ENCODE measurements at regions not wholly inside any gene's neighbourhood (a gene's known extent, or its start where the extent isn't known, plus 50 kb on each side); places are given as distances from the start of the nearest gene placed in this dataset.
"Not testable (repeated sequence)": the region's sequence is repeated elsewhere in the genome, so short reads cannot be mapped to it uniquely, and the experiment has no call there.

- no peak for DNase-seq (ENCODE audit: low spot score)
These were observed 1232.5 kb upstream of the SEL1L start for GRCh38 chr14:82766123-82766522.

GRCh38 chr14:82766996-82767395 is 1233.3 kb upstream of the SEL1L start:
- ATAC-seq: no peak

More at GRCh38 chr14:82766123-82766522, 1232.5 kb upstream of the SEL1L start:
- no peak for ATAC-seq

DNA sequence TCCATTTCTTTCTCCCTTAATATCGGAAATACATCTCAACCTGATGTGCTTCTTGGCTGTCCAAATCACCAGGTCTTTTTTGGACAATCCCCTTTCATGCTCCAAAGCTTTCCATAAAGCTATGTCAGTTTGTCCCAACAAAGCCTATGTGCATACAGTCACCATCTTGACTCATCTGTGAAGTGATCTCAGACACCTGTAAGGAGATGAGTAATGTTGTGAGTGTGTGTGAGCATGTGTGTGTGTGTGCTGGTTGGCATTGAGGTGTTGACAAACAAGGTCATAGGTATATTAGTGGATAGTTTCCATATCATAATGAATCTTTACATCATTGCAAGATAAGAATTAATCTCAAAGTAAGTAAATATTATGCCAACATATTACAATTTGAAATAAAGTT is 1243.3 kb upstream of the SEL1L start:
- DNase-seq (ENCODE audit: low spot score): no peak
- no peak for ATAC-seq

More at GRCh38 chr14:82766996-82767395, 1233.3 kb upstream of the SEL1L start:
- DNase-seq (ENCODE audit: low spot score): no peak

DNA sequence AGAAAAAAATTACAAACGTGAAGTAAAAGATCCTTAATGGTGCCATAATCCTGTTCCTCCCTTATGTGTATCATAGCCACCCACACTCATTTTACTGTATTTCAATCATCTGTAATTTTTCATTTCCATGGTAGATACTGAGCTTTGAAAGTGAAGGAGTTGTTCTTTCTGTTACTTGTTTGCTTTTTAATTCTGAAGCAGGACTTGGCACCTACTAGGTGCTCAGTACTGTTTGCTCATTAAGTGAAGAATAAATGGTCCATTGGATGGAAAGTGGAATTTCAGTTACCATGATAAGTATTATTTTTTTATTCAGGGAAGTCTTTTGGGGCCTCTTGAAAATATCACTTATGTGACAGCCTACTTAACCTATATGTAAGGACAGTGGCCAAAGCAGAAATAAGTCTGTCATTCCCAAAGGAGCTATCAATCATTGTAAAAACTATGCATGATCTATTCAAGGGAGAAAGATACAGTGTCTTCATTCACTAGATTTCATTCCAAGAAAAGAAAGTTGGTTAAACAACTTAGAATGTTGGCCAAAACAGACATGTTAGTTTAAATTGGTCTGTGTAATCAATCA is 1244.4 kb upstream of the SEL1L start:
- ATAC-seq (no peak), DNase-seq (ENCODE audit: low spot score) (no peak)

GRCh38 chr14:82778601-82779000 is 1244.9 kb upstream of the SEL1L start:
- no peak for ATAC-seq
- DNase-seq (ENCODE audit: low spot score): no peak

GRCh38 chr14:82779301-82779700 is 1245.6 kb upstream of the SEL1L start:
- ATAC-seq: no peak
- no peak for DNase-seq (ENCODE audit: low spot score)

DNA sequence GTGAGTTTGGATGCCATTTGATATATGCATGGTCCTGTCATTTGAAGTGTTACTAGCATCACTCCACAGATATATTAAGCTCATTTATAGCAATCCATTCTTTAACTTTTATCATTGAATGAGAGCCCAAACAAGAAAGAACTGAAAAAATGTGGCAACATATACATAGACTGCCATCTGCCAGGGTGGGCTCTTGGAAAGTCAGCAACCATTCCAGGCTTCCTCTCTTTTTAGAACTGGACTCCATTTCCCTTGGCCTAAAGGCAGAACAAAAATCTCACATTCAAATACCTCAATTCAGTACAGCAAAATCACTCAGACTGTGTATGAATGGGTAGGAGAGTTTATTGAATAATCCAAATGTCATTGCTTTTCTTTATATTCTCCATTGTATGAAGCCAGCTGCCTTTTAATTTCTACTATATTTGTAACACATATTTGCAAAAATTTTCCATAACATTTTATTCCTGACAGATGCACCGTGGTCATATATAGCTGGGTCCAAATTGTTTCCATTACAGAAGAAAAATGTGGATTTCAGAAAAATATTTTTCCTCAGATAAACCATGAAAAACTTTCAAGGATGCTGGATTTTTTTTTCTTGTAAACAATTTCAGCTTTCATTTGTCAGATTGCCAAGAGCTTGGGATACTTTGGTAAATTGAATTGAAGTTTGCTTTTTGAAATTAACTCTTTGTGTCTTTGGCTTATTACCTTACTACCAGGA is 1252.3 kb upstream of the SEL1L start:
- ATAC-seq (no peak), DNase-seq (ENCODE audit: low spot score) (no peak)

DNA sequence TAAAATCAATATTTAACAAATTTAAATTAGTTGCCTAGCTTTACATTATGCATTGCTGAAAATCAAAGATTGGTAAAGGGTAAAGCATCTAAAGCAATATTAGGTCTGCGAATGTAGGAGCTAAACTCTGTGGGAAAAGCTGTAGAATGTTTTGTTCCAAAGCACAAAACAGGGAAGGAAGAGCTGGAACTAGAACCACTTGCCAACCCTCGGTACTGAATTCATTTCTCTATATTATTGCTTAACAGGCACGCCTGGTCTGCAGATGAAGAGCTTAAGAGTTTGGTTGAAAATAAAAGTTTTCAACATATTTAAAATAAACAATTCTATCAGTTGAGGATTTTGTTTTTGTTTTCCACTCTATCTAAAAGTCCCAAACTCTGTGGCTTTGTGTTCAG is 1252.8 kb upstream of the SEL1L start:
- ATAC-seq (no peak), DNase-seq (ENCODE audit: low spot score) (no peak)

DNA sequence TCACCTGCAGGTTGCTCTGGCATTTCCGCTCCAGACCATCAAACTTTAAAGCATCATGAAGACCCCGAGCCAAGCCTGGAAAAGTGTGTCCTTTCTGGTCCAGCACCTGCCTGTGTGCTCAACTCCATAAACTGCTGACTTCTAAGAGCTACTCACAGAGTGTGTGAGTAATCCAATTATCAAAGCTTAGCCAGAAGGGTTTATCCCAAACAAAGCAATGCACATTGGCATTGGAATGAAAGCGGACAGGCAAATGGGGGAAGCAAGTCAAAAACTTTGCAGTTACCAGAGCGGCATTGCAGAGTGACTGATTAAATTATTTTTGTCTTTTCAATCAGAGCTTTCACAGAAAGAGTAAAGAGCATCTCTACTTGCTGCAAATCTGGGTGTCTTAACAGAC is 1262.4 kb upstream of the SEL1L start:
- ATAC-seq (no peak), DNase-seq (ENCODE audit: low spot score) (no peak)

GRCh38 chr14:82798276-82798675 is 1264.6 kb upstream of the SEL1L start:
- ATAC-seq (no peak), DNase-seq (ENCODE audit: low spot score) (no peak)

- DNase-seq (ENCODE audit: low spot score) (no peak), ATAC-seq (no peak)
These were observed 1272.5 kb upstream of the SEL1L start for GRCh38 chr14:82805892-82806825.

- no peak for ATAC-seq
- DNase-seq (ENCODE audit: low spot score): no peak
These were observed 1277.6 kb upstream of the SEL1L start for GRCh38 chr14:82811246-82811645.

DNA sequence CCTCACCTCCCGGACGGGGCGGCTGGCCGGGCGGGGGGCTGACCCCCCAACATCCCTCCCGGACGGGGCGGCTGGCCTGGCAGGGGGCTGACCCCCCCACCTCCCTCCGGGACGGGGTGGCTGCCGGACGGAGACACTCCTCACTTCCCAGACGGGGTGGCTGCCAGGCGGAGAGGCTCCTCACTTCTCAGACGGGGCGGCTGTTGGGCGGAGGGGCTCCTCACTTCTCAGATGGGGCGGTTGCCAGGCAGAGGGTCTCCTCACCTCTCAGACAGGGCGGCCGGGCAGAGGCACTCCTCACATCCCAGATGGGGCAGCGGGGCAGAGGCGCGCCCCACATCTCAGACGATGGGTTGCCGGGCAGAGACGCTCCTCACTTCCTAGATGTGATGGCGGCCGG is 1280.7 kb upstream of the SEL1L start:
- not testable (repeated sequence) for DNase-seq (ENCODE audit: low spot score); ATAC-seq

GRCh38 chr14:82830596-82830995 is 1296.9 kb upstream of the SEL1L start:
- ATAC-seq (no peak), DNase-seq (ENCODE audit: low spot score) (no peak)

- no peak for ATAC-seq
These were observed 1302.8 kb upstream of the SEL1L start for GRCh38 chr14:82836256-82836950.

DNA sequence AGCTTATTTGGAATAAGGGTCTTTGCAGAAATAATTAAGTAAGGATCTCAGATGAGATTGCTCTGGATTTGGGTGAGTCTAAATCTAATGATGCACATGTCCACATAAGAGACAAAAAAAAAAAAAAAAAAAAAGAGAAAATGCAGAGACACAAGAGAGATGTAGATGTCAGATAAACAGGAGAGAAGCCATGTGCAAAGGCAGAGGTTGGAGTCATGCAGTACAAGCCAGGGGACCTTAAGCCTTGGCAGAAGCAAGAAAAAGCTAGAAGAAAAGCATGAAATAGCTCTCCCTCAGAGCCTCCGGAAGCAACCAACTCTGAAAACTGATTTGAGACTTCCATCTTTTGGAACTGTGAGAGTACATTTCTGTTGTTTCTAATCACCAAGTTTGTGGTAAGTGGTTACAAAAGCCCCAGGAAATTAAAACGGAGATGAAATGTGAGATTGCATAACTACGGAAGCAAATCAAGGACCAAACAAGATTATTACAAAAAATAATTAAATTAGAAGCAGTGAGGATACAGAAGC is 1304.0 kb upstream of the SEL1L start:
- ATAC-seq: no peak
- no peak for DNase-seq (ENCODE audit: low spot score)

More at GRCh38 chr14:82836256-82836950, 1302.8 kb upstream of the SEL1L start:
- DNase-seq (ENCODE audit: low spot score): no peak

DNA sequence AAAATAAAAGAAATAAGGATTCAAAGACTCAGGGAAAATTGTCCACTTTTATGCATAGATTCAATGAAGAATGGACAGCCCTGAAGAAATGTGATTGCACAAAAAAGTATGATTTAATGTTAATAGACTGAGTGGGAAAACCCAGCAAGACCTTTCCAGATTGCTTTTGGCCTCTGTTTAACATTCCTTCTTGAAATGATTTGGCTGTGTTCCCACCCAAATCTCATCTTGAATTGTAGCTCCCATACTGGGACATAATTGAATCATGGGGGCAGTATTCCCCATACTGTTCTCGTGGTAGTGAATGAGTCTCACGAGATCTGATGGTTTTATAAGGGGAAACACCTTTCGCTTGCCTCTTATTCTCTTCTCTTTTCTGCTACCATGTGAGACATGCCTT is 1316.9 kb upstream of the SEL1L start:
- DNase-seq (ENCODE audit: low spot score) (no peak), ATAC-seq (no peak)

GRCh38 chr14:82854131-82854530 is 1320.5 kb upstream of the SEL1L start:
- DNase-seq (ENCODE audit: low spot score) (no peak), ATAC-seq (no peak)

- ATAC-seq (no peak), DNase-seq (ENCODE audit: low spot score) (no peak)
These were observed 1321.2 kb upstream of the SEL1L start for GRCh38 chr14:82854901-82855300.

- no peak for DNase-seq (ENCODE audit: low spot score)
- ATAC-seq: no peak
These were observed 1322.3 kb upstream of the SEL1L start for GRCh38 chr14:82855912-82856391.

DNA sequence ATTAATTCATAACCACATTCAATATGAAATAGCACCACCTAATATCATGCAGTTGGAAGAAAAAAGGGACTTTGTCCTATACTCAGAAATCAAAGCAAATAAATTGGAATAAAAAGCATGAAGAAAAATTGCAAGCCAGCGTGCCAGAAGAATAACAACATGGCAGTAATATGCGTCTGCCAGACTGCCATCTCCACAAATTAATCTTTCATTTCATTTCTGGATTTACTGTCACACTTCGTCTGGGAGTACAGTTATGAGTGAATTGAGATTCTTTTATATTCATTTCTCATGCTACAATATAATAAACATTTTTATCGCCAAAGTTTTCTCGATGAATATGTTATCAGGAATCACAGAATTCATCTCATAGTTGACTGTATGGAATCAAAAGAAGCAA is 1327.7 kb upstream of the SEL1L start:
- DNase-seq (ENCODE audit: low spot score): no peak
- no peak for ATAC-seq
